ENCODE measurements at regions not wholly inside any gene's neighbourhood (a gene's known extent, or its start where the extent isn't known, plus 50 kb on each side); places are given as distances from the start of the nearest gene placed in this dataset.

DNA sequence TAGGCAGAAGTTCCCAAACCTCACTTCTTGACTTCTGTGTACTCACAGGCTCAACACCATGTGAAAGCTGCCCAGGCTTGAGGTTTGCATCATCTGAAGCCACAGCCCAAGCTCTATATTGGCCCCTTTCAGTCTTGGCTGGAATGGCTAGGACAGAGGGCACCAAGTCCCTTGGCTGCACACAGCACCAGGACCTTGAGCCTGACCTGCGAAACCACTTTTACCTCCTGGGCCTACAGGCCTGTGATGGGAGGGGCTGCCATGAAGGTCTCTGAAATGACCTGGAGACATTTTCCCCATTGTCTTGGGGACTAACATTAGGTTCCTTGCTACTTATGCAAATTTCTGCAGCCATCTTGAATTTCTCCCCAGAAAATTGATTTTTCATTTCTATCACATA, 288.3 kb upstream of the ZC3H12C start:
- no peak for DNase-seq (ENCODE audit: low spot score)

- DNase-seq (ENCODE audit: low spot score): no peak
Measured at GRCh38 chr11:109806205-109806604, 287.0 kb upstream of the ZC3H12C start.

GRCh38 chr11:109808569-109808968, 284.6 kb upstream of the ZC3H12C start:
- no peak for DNase-seq (ENCODE audit: low spot score)

DNA sequence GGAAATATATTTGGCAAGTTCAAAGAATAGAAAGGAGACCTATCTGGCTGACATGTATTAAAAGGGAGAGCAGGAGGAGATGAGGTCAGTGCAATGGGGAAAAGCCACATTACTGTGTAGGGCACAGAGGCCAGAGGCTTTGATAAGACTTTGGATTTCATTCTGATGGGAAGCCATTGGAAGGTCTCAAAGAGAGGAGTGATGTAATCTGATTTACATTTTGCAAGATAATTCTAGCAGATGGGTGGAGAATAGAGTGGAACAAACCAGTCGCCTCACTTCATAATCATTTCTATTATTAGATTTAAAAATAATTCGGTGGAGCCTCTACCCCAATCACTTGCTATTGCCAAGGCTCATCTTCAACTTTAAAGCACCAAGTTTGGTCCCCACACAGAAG, 278.4 kb upstream of the ZC3H12C start:
- DNase-seq (ENCODE audit: low spot score): no peak

DNA sequence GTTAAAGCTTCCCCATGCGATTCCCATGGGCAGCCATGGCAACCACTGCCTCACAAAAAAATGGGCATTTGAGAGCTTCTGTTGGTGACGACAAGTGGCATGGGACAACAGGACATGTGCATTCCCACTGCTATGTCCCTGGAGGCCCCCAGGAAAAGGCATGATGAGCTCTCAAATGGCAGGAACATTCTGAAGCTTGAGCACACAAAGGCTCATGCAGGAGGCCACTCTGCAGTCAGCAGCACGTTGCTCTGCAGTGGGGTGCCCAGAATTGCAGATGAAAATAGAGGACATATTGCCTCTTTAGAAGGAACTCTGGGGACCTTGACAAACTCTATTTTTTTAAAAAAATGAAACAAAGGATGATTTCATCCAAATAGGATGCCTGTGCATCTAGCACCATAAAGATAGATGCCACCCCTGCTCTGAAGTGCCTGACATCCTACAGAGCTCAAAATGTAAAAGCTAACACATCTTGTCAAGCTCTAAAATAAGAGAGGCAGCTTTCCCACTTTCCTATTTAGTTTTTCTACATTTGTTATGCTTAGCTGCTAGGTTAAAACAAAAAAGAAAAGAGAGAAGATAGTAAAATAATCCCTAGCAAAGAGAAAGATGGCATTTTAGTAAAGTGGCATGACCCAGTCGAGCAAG, 277.6 kb upstream of the ZC3H12C start:
- DNase-seq (ENCODE audit: low spot score): no peak

DNA sequence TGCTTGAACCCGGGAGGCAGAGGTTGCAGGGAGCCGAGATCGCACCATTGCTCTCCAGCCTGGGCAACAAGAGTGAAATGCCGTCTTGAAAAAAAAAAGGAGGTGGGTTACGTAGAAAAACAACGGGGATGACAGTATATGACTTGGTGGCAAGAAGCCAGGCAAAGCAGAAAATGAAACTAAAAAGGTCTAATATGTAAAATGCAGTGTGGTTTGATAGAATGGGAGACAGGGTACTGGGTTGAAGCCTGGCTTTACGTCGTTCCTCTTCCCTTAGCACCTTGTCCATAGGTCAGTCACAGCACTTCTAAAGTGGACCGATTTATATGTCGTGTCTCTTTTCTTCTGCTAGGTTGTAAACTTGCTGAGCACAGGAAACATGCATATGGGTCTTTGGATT, 274.9 kb upstream of the ZC3H12C start:
- no peak for DNase-seq (ENCODE audit: low spot score)

DNA sequence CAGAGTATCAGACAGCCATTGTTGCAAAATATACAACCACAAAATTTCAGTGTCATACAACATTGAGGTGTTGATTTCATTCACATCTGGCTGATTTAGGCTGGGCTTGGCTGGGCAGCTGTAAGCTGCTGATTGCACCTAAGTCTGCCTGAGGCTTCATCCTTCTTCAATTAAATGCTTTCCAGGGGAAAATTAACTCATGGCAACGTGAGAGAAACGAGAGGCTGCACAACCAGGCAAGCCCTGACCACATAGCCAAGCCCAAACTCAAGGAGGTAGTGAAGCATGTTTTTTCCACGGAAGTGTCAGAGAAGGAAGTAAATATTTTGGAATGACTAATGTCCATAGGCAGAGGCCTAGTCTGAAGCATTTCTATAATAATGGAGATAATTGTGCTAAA, 273.8 kb upstream of the ZC3H12C start:
- DNase-seq (ENCODE audit: low spot score): no peak

GRCh38 chr11:109821511-109821910, 271.7 kb upstream of the ZC3H12C start:
- no peak for DNase-seq (ENCODE audit: low spot score)

DNA sequence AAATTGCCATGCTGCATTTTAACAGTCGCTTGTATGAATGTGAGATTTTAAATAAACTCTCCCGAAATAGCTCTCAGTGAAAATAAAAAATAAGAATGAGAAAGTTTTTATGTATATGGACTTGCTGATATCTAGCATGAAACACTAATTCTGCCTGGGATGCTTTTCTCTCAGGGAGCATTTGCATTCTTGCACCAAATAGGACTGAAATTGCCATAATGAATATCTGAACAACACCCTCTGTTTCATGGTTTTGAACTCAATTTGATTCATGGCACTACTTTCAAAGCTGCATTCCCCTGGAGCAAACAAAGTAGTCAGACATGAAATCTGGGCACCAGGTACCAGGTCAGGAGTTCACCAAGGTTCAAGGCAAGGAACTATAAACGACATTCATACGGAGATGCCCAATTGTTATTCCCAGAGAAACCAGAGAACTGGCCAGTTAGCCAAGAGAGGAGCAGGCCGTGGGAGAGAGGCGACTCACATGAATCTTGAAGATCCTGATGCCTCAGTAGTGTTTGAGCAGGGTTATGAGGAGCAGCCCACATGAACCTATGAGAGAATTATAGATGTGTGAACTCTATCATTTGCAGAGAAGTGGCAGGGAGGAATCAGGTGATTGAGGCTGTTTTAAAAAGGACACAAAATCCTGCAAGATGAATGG, 270.6 kb upstream of the ZC3H12C start:
- DNase-seq (ENCODE audit: low spot score): no peak

GRCh38 chr11:109828387-109828786, 264.8 kb upstream of the ZC3H12C start:
- DNase-seq (ENCODE audit: low spot score): no peak

DNA sequence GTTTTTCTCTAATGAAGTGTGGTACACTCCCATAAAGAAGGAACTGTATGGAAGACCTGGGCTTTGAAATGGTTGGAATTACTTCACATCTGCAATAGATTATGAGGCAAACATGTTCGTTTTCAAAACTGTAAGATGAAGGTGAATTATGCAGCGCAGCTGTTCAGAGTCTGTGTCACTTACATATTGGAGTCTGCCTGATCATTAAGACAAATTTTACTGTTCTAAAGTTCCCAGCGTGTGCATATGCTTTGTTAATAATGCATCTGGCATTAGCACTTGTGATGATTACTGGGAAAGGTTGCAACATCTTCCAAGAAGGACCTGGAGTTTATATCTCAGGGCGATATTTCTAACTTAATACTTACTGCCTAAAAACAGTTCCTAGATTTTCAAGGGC, 255.2 kb upstream of the ZC3H12C start:
- DNase-seq (ENCODE audit: low spot score): no peak

GRCh38 chr11:109845437-109845836, 247.8 kb upstream of the ZC3H12C start:
- DNase-seq (ENCODE audit: low spot score): no peak

- no peak for DNase-seq (ENCODE audit: low spot score)
Measured at GRCh38 chr11:109847621-109848020, 245.6 kb upstream of the ZC3H12C start.

GRCh38 chr11:109849051-109849450, 244.1 kb upstream of the ZC3H12C start:
- DNase-seq (ENCODE audit: low spot score): no peak

- no peak for DNase-seq (ENCODE audit: low spot score)
Measured at GRCh38 chr11:109849946-109850345, 243.2 kb upstream of the ZC3H12C start.

DNA sequence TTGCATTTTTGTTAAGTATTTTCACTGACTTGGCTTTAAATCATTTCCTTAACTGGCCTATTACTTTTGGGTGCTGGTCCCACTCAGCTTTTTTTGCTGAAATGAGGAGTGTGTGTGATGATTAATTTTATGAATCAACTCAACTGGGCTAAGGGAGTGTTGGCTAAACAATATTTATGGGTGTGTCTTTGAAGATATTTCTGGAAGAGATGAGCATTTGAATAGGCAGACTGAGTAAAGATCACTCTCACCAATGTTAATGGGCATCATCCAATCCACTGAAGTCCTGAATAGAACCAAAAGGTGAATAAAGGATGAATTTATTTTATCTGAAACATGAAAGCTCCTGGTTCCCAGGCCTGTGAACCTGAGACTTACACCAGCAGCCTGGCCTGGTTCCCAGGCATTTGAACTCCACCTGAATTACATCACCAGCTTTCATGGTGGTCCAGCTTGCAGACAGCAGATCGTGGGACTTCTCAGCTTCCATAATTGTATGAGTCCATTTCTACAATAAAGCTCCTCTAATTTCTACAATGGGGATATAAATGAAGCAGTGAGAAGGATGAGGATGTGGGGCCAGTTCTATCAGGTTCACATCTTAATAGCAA, 241.3 kb upstream of the ZC3H12C start:
- no peak for DNase-seq (ENCODE audit: low spot score)

DNA sequence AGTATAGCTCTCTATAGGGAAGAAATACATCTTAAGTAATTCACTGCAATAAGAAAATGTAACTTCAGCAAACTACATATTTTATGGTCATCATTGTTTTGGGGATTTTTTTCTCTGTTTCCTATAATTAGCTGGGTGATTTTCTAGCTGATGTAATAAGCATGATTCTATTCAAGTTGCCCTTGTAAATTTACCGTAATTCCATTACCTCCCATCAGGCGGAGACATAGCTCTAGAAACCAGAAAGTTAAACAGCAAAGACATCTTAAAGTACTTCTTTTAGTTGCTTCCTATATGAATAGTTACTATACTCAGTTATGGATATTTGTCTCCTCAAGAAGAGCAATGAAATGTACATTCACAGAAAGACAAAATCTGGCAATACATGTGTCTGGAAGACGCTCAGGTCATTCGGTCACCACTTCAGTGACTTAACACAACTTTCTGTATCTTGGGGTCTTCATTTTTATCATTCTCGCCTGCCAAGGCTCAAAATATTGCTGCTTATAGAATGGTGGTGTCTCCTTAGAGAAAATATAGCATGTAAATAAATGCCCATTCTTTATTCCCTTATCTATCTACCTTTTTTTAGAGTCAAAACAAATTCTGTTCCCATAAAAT, 239.9 kb upstream of the ZC3H12C start:
- peak; percentile 11 for DNase-seq (ENCODE audit: low spot score)

- DNase-seq (ENCODE audit: low spot score): no peak
Measured at GRCh38 chr11:109854731-109855130, 238.5 kb upstream of the ZC3H12C start.

DNA sequence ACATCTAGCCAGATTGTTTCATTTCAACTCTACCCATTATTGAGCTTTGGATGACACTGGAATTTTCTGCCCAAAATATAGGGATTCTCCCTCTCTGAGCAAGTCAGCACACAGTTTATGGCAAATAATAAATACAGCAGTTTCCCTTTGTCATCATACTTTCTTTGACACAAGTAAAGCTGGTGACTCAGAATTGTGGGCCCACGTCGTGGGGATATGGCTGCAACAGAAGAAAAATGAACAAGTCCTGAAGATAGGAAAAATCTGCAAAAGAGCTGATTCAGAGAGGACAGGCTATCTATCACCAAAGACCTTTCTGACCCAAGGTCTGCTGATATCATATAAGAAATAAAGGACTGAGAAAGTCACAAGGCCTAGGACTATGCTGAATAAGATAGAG, 236.3 kb upstream of the ZC3H12C start:
- no peak for DNase-seq (ENCODE audit: low spot score)

- no peak for DNase-seq (ENCODE audit: low spot score)
Measured at GRCh38 chr11:109857637-109858036, 235.6 kb upstream of the ZC3H12C start.

- DNase-seq (ENCODE audit: low spot score): no peak
Measured at GRCh38 chr11:109858152-109858551, 235.0 kb upstream of the ZC3H12C start.

DNA sequence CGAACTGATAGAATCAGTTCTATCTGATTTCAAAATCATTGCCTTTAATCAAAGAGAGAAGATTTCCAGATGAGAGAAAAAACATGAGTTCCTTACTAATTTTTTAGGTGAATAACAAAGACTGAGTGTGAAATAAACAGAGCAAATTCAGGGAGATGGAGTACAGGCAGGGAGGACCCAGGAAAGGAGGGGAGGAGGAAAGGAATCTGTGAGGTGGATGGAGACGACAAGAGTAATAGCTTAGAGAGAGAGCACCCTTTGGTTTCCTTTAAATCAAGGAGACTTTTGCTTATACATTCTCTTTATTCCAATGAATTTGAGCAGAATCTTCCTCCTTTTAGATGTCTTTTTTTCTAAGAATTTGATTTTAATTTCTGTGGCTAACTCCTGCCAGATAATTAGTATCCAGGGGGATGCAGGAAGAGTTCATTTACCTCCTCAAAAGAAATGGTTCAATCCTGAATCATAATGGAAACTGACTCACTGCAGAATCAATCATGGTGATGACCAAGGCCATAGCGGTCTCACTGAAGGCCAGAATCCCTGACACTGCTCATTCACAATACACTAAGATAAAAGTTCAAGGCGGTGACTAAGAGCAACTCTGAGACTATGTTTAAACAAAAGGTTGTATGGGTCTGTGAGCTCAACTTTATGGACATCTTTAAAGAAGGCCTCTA, 234.0 kb upstream of the ZC3H12C start:
- DNase-seq (ENCODE audit: low spot score): peak; percentile 45

- DNase-seq (ENCODE audit: low spot score): no peak
Measured at GRCh38 chr11:109862835-109863234, 230.4 kb upstream of the ZC3H12C start.

All from AG08396 (cell line).